Neutrophil (primary cell): ENCODE measurements at regions not wholly inside any gene's neighbourhood (a gene's known extent, or its start where the extent isn't known, plus 50 kb on each side); places are given as distances from the start of the nearest gene placed in this dataset.

ENCODE experiments used
- H3K27ac ChIP-seq: fragments of 200-600 bp; sonication (generic); 2 replicates; pipeline ENCODE4 v1.5.1; 2016; ENCODE audit warnings: mild to moderate bottlenecking, moderate library complexity
- H3K27me3 ChIP-seq: fragments of 200-600 bp; sonication (generic); 2 replicates; pipeline ENCODE4 v1.6.0; 2016; ENCODE audit warnings: mild to moderate bottlenecking
- H3K36me3 ChIP-seq: fragments of 200-600 bp; sonication (generic); 2 replicates; pipeline ENCODE4 v1.5.1; 2017
- H3K4me1 ChIP-seq, 2 experiments: fragments of 200-600 bp in 1 of 2; sonication (generic) in 1 of 2; 1 replicate in 1 of 2; 2 replicates in 1 of 2; pipeline versions ENCODE4 v1.5.1 to v1.6.1; 2013 to 2016; ENCODE audit warnings: low read depth in 1 of 2, low read length in 1 of 2, mild to moderate bottlenecking in 1 of 2, moderate library complexity in 1 of 2; ENCODE audit not compliant: control insufficient read depth in 1 of 2, insufficient read depth in 1 of 2
- H3K4me3 ChIP-seq, 2 experiments: fragments of 200-600 bp in 1 of 2; sonication (generic) in 1 of 2; 1 replicate in 1 of 2; 2 replicates in 1 of 2; pipeline ENCODE4 v1.5.1; 2013 to 2016; ENCODE audit warnings: low read depth in 1 of 2, low read length in 1 of 2, mild to moderate bottlenecking in 1 of 2, moderate library complexity in 1 of 2
- H3K9me3 ChIP-seq: fragments of 200-600 bp; sonication (generic); 2 replicates; pipeline ENCODE4 v1.5.1; 2016
- CTCF ChIP-seq: fragments of 200-600 bp; sonication (generic); IDR thresholded peaks from 2 replicates; pipeline ENCODE4 v1.5.1; 2016; ENCODE audit warnings: antibody characterized with exemption

GRCh38 chr13:88643233-88643632 lies 972.1 kb downstream of the SLITRK5 start:
- Histone ChIP-seq H3K9me3 (no peaks in the 10 kb centered on the region), H3K27me3 (no peaks in the 10 kb centered on the region), H3K36me3 (no peaks in the 10 kb centered on the region), H3K27ac (no peak overlapping the region), H3K4me3 (no peak overlapping the region), H3K4me1 (no peaks in the 10 kb centered on the region)
- no peak for TF ChIP-seq CTCF

- Histone ChIP-seq H3K4me3 (no peak overlapping the region), H3K36me3 (no peaks in the 10 kb centered on the region), H3K9me3 (no peaks in the 10 kb centered on the region), H3K4me1 (no peaks in the 10 kb centered on the region), H3K27ac (no peak overlapping the region), H3K27me3 (no peaks in the 10 kb centered on the region)
- no peak for TF ChIP-seq CTCF
Measured at GRCh38 chr13:88648598-88649373, 977.6 kb downstream of the SLITRK5 start.

GRCh38 chr13:88649855-88650254 lies 978.7 kb downstream of the SLITRK5 start:
- TF ChIP-seq CTCF: no peak
- Histone ChIP-seq H3K4me1 (no peaks in the 10 kb centered on the region), H3K27ac (no peak overlapping the region), H3K4me3 (no peak overlapping the region), H3K27me3 (no peaks in the 10 kb centered on the region), H3K36me3 (no peaks in the 10 kb centered on the region), H3K9me3 (no peaks in the 10 kb centered on the region)

- H3K27ac ChIP-seq: no peak overlapping the region
- no peaks in the 10 kb centered on the region for H3K36me3 ChIP-seq
- no peaks in the 10 kb centered on the region for H3K4me1 ChIP-seq
- H3K9me3 ChIP-seq: no peaks in the 10 kb centered on the region
- no peak overlapping the region for H3K4me3 ChIP-seq
- TF ChIP-seq CTCF: no peak
- H3K27me3 ChIP-seq: no peaks in the 10 kb centered on the region
Measured at GRCh38 chr13:88651531-88651930, 980.4 kb downstream of the SLITRK5 start.

GRCh38 chr13:88656751-88657150 lies 985.6 kb downstream of the SLITRK5 start:
- Histone ChIP-seq H3K36me3 (no peaks in the 10 kb centered on the region), H3K9me3 (no peaks in the 10 kb centered on the region), H3K27me3 (no peaks in the 10 kb centered on the region), H3K4me1 (no peaks in the 10 kb centered on the region), H3K27ac (no peak overlapping the region), H3K4me3 (no peak overlapping the region)
- no peak for TF ChIP-seq CTCF
